ENCODE measurements at regions not wholly inside any gene's neighbourhood (a gene's known extent, or its start where the extent isn't known, plus 50 kb on each side); places are given as distances from the start of the nearest gene placed in this dataset.
A peak's percentile ranks its signal among the peaks of the same experiment; 100 is the strongest.

GRCh38 chr9:109629615-109630014 lies 131.5 kb upstream of the PTPN3 start:
- Histone ChIP-seq H2AK5ac (ENCODE audit: low read depth, low read length) (no peak overlapping the region), H2AK9ac (replicated peaks; ENCODE audit: low read depth, low read length, poor library complexity) (no peak overlapping the region), H2BK15ac (ENCODE audit: low read depth, low read length) (no peak overlapping the region), H4K91ac (ENCODE audit: insufficient read depth, low read depth, low read length) (no peak overlapping the region), H3K9me3 (ENCODE audit: control insufficient read depth, insufficient read depth, low read length) (no peaks in the 10 kb centered on the region), H3K23ac (ENCODE audit: low read depth, low read length) (no peak overlapping the region), H2BK5ac (ENCODE audit: low read depth, low read length, poor library complexity, severe bottlenecking) (no peak overlapping the region), H3K36me3 (ENCODE audit: control insufficient read depth, insufficient read depth, low read length) (no peaks in the 10 kb centered on the region), H3K4ac (ENCODE audit: low read depth, low read length) (no peak overlapping the region), H3K9me1 (ENCODE audit: insufficient read depth, low read length) (no peaks in the 10 kb centered on the region), H3K79me1 (ENCODE audit: low read depth in 1 of 2, low read length in 2 of 2) (no peaks in the 10 kb centered on the region), H3K27ac (ENCODE audit: insufficient read depth, low read length) (no peak overlapping the region), H3K9ac (ENCODE audit: low read depth, low read length) (no peak overlapping the region), H3K56ac (ENCODE audit: extremely low read depth, insufficient read depth, low read length) (no peak overlapping the region), H4K5ac (ENCODE audit: low read depth, low read length) (no peak overlapping the region), H3K27me3 (ENCODE audit: control insufficient read depth, insufficient read depth, low read length) (peaks cover 27% of the 10 kb centered on the region), H3K4me1 (ENCODE audit: control insufficient read depth, insufficient read depth, low read length) (no peaks in the 10 kb centered on the region), H3K18ac (ENCODE audit: low read depth, low read length) (no peak overlapping the region), H3K4me3 (ENCODE audit: insufficient read depth, low read depth, low read length) (no peak overlapping the region), H3K4me2 (ENCODE audit: low read depth, low read length) (no peak overlapping the region), H3K14ac (replicated peaks; ENCODE audit: low read depth, low read length) (no peak overlapping the region), H2AFZ (replicated peaks; ENCODE audit: low read length, poor library complexity) (no peak overlapping the region), H4K8ac (ENCODE audit: low read depth in 2 of 2, low read length in 2 of 2) (no peak overlapping the region), H4K20me1 (ENCODE audit: insufficient read depth, low read length) (no peaks in the 10 kb centered on the region), H2BK120ac (ENCODE audit: low read depth, low read length) (no peak overlapping the region), H2BK20ac (ENCODE audit: low read depth, low read length) (no peak overlapping the region)
- ChIA-PET POLR2A (ENCODE audit: unreplicated experiment) (no interaction called here), CTCF (no interaction called here)
- intact Hi-C loops (cut with micrococcal nuclease): no loop called here
- dilution Hi-C loops (cut with HindIII; ENCODE audit: low sequenced_read_pairs, unreplicated experiment): no loop called here
- TF ChIP-seq RCOR1 (IDR thresholded peaks at IDR 0.05; ENCODE audit: insufficient replicate concordance, low read length) (no peak), CEBPB (IDR thresholded peaks at IDR 0.05; ENCODE audit: low read depth, low read length) (peak; percentile 56)
- no TSS peak for BruUV-seq (replicated peaks)
- ATAC-seq (ENCODE audit: low read depth) (no peak), DNase-seq (no peak)
- in situ Hi-C loops (cut with MboI; ENCODE audit: low sequenced_read_pairs): no loop called here
- WGBS, 2 experiments (ENCODE audit: extremely low coverage in 2 of 2, insufficient read length in 1 of 2): 0% methylated on average over 1 of the region's 1 CpG; no CpG with 5 or more reads in 1 of the 2 experiments

All from IMR-90 (cell line).